Adrenal gland (tissue), 5 donors: ENCODE measurements at regions not wholly inside any gene's neighbourhood (a gene's known extent, or its start where the extent isn't known, plus 50 kb on each side); places are given as distances from the start of the nearest gene placed in this dataset.

Experiments
- POLR2A ChIP-seq, 2 donors: fragments of 450-650 bp; IDR thresholded peaks; one replicate each; pipeline ENCODE4 v1.6.1; 2017; ENCODE audit warnings: antibody characterized with exemption in 2 of 2, mild to moderate bottlenecking in 2 of 2, moderate library complexity in 1 of 2
- TF ChIP-seq, protein P1 (sequence below), 6 experiments: fragments of 450-650 bp in 4 of 6; fragments of 200-600 bp in 2 of 6; sonication (generic) in 1 of 6; IDR thresholded peaks; 1 replicate in 5 of 6; 2 replicates in 1 of 6; pipeline versions ENCODE4 v1.5.1 to v1.8.0; 2016 to 2021; ENCODE audit warnings: antibody characterized with exemption in 6 of 6, mild to moderate bottlenecking in 2 of 6, moderate library complexity in 1 of 6
- donor health status: DM: no; HTN: no; CAD: no.

DNA sequence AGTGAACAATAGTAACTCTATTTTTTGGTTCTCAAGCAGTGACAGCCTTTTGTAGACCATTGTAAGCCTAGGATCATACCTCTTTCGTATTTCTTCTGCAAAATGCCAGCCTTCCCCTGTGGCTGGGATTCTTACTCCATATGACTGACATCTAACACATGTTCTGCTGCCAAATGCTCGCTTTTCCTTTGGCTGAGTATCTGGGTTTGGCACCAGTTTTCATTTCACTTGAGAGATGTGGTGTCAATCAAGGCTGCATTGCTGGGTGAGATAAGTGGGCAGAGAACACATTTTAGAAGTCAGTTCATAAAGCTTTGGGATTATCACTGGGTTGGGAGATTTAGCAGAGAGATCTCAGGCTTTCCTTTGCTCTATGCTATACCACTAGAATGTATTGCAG lies 514.7 kb upstream of the SGO1 start:
- TF ChIP-seq, protein P1, sequence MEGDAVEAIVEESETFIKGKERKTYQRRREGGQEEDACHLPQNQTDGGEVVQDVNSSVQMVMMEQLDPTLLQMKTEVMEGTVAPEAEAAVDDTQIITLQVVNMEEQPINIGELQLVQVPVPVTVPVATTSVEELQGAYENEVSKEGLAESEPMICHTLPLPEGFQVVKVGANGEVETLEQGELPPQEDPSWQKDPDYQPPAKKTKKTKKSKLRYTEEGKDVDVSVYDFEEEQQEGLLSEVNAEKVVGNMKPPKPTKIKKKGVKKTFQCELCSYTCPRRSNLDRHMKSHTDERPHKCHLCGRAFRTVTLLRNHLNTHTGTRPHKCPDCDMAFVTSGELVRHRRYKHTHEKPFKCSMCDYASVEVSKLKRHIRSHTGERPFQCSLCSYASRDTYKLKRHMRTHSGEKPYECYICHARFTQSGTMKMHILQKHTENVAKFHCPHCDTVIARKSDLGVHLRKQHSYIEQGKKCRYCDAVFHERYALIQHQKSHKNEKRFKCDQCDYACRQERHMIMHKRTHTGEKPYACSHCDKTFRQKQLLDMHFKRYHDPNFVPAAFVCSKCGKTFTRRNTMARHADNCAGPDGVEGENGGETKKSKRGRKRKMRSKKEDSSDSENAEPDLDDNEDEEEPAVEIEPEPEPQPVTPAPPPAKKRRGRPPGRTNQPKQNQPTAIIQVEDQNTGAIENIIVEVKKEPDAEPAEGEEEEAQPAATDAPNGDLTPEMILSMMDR (IDR thresholded peaks at IDR 0.05) = no peak
- no peak for TF ChIP-seq POLR2A (IDR thresholded peaks at IDR 0.05)
